ENCODE measurements at regions not wholly inside any gene's neighbourhood (a gene's known extent, or its start where the extent isn't known, plus 50 kb on each side); places are given as distances from the start of the nearest gene placed in this dataset.

GRCh38 chr9:32004431-32005076 is 379.9 kb upstream of the ACO1 start (continued):
- no peak for TF ChIP-seq ELK4 (CRISPR knock-in tag; IDR thresholded peaks at IDR 0.05; ENCODE audit: borderline replicate concordance)
- no peak for TF ChIP-seq ZBTB44 (CRISPR knock-in tag; IDR thresholded peaks at IDR 0.05)
- no peak for TF ChIP-seq PLRG1 (conservative IDR thresholded peaks at IDR 0.05)
- TF ChIP-seq MIER2 (CRISPR knock-in tag; IDR thresholded peaks at IDR 0.05): 0 out of 2 replicates have a peak, but pooled peaks have one; percentile 15
- 0 out of 2 replicates have a peak, but pooled peaks have one; percentile 15 for TF ChIP-seq TFE3 (CRISPR knock-in tag; IDR thresholded peaks at IDR 0.05)
- peak; percentile 66 for TF ChIP-seq GATAD2A (CRISPR knock-in tag; IDR thresholded peaks at IDR 0.05)
- TF ChIP-seq YY1 (IDR thresholded peaks at IDR 0.05; ENCODE audit: insufficient read depth, insufficient replicate concordance, low read depth, low read length): no peak
- no peak for TF ChIP-seq ZNF879 (CRISPR knock-in tag; IDR thresholded peaks at IDR 0.05)
- TF ChIP-seq HOMEZ (CRISPR knock-in tag; IDR thresholded peaks at IDR 0.05; ENCODE audit: low read depth): peak; percentile 79; the same call in 1 of the 2 replicates
- no peak for TF ChIP-seq SNAI1 (CRISPR knock-in tag; IDR thresholded peaks at IDR 0.05; ENCODE audit: borderline replicate concordance)
- TF ChIP-seq ZNF569 (CRISPR knock-in tag; IDR thresholded peaks at IDR 0.05; ENCODE audit: borderline replicate concordance): no peak
- TF ChIP-seq HMGXB4 (CRISPR knock-in tag; IDR thresholded peaks at IDR 0.05; ENCODE audit: borderline replicate concordance in 1 of 2, low read depth in 1 of 2): no peak
- 0 out of 2 replicates have a peak, but pooled peaks have one; percentile 29 for TF ChIP-seq KAT8 (CRISPR knock-in tag; IDR thresholded peaks at IDR 0.05)
- TF ChIP-seq U2AF1 (optimal IDR thresholded peaks at IDR 0.05; ENCODE audit: low read depth, low read length): no peak
- no peak for TF ChIP-seq ZNF7 (CRISPR knock-in tag; IDR thresholded peaks at IDR 0.05)
- TF ChIP-seq ARHGAP35 (CRISPR knock-in tag; IDR thresholded peaks at IDR 0.05; ENCODE audit: borderline replicate concordance): no peak
- TF ChIP-seq ZNF362 (CRISPR knock-in tag; IDR thresholded peaks at IDR 0.05; ENCODE audit: borderline replicate concordance): no peak
- no peak for TF ChIP-seq CCAR2 (optimal IDR thresholded peaks at IDR 0.05; ENCODE audit: low read depth, low read length)
- peak; percentile 29; the same call in 1 of the 2 replicates for TF ChIP-seq BCL6 (CRISPR knock-in tag; IDR thresholded peaks at IDR 0.05)
- TF ChIP-seq RFX1 (IDR thresholded peaks at IDR 0.05): no peak
